GM18508 (cell line): ENCODE measurements at regions not wholly inside any gene's neighbourhood (a gene's known extent, or its start where the extent isn't known, plus 50 kb on each side); places are given as distances from the start of the nearest gene placed in this dataset.

Source experiments
- ATAC-seq: cut with Tn5 transposase; IDR thresholded peaks from one replicate; pipeline ENCODE4 v1.9.1; 2021; ENCODE audit warnings: moderate number of reproducible peaks; ENCODE audit not compliant: insufficient read depth, unreplicated experiment

- no peak for ATAC-seq
These were observed 1464.7 kb downstream of the EFNA5 start for GRCh38 chr5:106205916-106206571.

GRCh38 chr5:106202035-106202434, 1468.7 kb downstream of the EFNA5 start:
- ATAC-seq, result no peak

GRCh38 chr5:106200971-106201370, 1469.8 kb downstream of the EFNA5 start:
- no peak for ATAC-seq

GRCh38 chr5:106195679-106196474, 1474.9 kb downstream of the EFNA5 start:
- no peak for ATAC-seq

GRCh38 chr5:106189121-106189809, 1481.5 kb downstream of the EFNA5 start:
- ATAC-seq, result no peak

- no peak for ATAC-seq
These were observed 1485.1 kb downstream of the EFNA5 start for GRCh38 chr5:106185661-106186081.

GRCh38 chr5:106174903-106175302, 1495.8 kb downstream of the EFNA5 start:
- ATAC-seq, result no peak

- no peak for ATAC-seq
These were observed 1497.8 kb downstream of the EFNA5 start for GRCh38 chr5:106172681-106173532.

GRCh38 chr5:106171708-106172107, 1499.0 kb downstream of the EFNA5 start:
- no peak for ATAC-seq

- no peak for ATAC-seq
These were observed 1499.6 kb downstream of the EFNA5 start for GRCh38 chr5:106171132-106171531.

GRCh38 chr5:106167766-106168165, 1503.0 kb downstream of the EFNA5 start:
- no peak for ATAC-seq

- no peak for ATAC-seq
These were observed 1507.5 kb downstream of the EFNA5 start for GRCh38 chr5:106163233-106163632.

- ATAC-seq, result no peak
These were observed 1511.1 kb downstream of the EFNA5 start for GRCh38 chr5:106159616-106160015.

GRCh38 chr5:106154280-106154716, 1516.4 kb downstream of the EFNA5 start:
- ATAC-seq, result no peak

GRCh38 chr5:106152569-106152968, 1518.2 kb downstream of the EFNA5 start:
- ATAC-seq, result no peak

- ATAC-seq, result no peak
These were observed 1528.6 kb downstream of the EFNA5 start for GRCh38 chr5:106142116-106142515.

GRCh38 chr5:106140101-106140500, 1530.6 kb downstream of the EFNA5 start:
- no peak for ATAC-seq

GRCh38 chr5:106136061-106136460, 1534.7 kb downstream of the EFNA5 start:
- no peak for ATAC-seq

GRCh38 chr5:106135473-106135872, 1535.3 kb downstream of the EFNA5 start:
- ATAC-seq, result no peak

GRCh38 chr5:106134549-106134948, 1536.2 kb downstream of the EFNA5 start:
- no peak for ATAC-seq
